ENCODE measurements at regions not wholly inside any gene's neighbourhood (a gene's known extent, or its start where the extent isn't known, plus 50 kb on each side); places are given as distances from the start of the nearest gene placed in this dataset.

DNA sequence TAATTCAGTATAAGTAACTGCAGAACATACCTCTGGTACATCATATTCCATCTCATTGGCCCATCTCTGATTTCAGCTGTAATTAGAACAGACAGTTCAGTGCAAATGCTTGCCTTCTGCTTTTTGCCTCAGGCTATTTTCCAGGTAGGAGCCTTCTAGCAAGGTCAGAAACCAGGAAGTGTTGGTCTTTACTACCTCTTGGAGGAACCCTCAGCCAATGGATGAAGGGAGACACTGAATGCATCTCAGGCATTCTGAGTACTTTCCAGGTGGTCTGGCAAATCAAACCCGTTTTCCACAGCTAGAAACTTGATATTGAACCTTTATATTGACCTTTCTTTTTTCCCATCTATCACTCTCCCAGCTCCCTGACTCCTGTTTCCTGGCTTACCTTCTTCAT lies 348.5 kb upstream of the SOX2 start:
- no peaks in the 10 kb centered on the region for H3K36me3 Mint-ChIP-seq (ENCODE audit: low read depth)
- no peak overlapping the region for H3K27ac Mint-ChIP-seq
- POLR2A ChIA-PET: no interaction called here
- peaks cover 3% of the 10 kb centered on the region for H3K9me3 Mint-ChIP-seq
- no peaks in the 10 kb centered on the region for H3K4me1 Mint-ChIP-seq
- H3K4me3 Mint-ChIP-seq: no peak overlapping the region
- DNase-seq: no peak
- no peaks in the 10 kb centered on the region for H3K27me3 Mint-ChIP-seq
- CTCF ChIA-PET: no interaction called here

DNA sequence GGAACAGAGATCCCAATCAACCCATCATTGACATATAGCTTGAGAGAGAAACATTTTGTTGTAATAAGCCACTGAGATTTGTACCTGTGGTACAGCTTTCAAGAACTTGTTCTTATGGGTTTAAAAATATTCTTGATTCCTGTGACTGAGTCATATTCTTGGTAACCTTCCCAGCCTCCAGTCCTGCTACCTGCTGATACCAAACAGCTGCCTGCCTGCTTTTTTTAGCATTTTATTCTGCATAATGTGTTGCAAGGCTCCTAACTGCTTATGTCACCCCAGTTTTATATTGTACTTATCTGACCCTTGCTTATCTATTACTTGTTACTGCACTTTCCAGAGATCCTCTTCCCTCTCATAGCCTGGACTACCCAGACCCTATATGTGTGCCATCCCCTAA lies 349.3 kb upstream of the SOX2 start:
- Mint-ChIP-seq H3K27ac (no peak overlapping the region), H3K36me3 (ENCODE audit: low read depth) (no peaks in the 10 kb centered on the region), H3K9me3 (peaks cover 3% of the 10 kb centered on the region), H3K4me1 (no peaks in the 10 kb centered on the region), H3K27me3 (no peaks in the 10 kb centered on the region), H3K4me3 (no peak overlapping the region)
- no peak for DNase-seq
- ChIA-PET POLR2A (no interaction called here), CTCF (no interaction called here)

DNA sequence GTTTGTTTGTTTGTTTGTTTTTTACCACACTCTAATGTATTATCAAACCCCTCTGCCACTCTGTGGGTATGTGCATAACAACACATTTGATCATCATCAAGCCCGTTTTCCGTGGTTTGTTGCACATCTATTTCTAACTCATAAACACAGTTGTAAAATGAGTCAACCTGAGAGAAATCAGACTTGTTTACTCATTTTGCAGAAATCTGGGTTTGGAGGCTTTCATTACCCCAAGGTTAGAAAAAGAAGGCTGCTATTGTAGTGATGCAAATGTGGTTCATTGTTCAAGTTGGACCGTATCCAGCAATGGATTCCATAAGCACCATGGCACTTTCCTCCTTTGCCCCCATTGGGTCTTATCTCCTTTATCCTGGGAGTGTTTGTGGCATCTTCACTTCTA lies 353.2 kb upstream of the SOX2 start:
- CTCF ChIA-PET: no interaction called here
- Mint-ChIP-seq H3K9me3 (peaks cover 3% of the 10 kb centered on the region), H3K27ac (no peak overlapping the region), H3K36me3 (ENCODE audit: low read depth) (no peaks in the 10 kb centered on the region), H3K4me1 (no peaks in the 10 kb centered on the region), H3K4me3 (no peak overlapping the region), H3K27me3 (no peaks in the 10 kb centered on the region)
- DNase-seq: no peak
- POLR2A ChIA-PET: no interaction called here

DNA sequence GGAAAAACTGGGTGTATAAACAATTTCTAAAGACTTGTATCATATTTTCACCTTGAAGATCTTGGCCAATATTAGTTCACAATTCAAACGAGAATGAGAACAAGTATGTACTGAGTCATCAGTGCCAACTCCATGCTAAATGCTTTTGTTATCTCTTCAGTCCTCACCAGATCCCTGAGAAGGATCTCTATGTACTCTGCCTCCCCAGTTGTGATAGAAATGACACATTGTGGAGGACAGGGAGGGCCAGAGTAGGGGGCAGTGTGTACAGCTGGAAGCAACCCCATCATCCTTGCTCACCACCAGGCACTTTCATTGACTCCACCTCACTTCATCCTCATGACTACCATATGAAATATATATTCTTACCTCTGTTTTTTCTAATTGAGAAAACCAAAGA lies 353.7 kb upstream of the SOX2 start:
- Mint-ChIP-seq H3K9me3 (peaks cover 3% of the 10 kb centered on the region), H3K27me3 (no peaks in the 10 kb centered on the region), H3K36me3 (ENCODE audit: low read depth) (no peaks in the 10 kb centered on the region), H3K4me3 (no peak overlapping the region), H3K27ac (no peak overlapping the region), H3K4me1 (no peaks in the 10 kb centered on the region)
- ChIA-PET POLR2A (no interaction called here), CTCF (no interaction called here)
- DNase-seq: no peak

DNA sequence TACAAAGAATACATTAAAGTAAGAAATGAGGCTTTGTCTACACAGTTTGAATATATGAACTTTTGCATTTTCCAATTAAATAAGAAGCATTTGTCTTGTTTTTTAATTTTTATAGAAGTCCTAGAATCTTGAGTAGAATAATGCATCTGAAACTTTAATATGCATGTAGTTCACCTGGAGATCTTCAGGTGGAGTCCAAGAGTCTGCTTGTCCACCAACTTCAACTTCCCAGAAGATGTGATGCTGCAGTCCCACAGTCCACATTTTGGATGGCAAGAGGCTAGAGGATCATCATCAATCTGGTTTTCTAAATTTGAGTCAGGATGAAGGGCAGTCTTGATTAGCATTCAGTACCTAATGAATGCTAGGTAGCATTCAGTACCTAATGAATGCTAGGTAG lies 357.6 kb upstream of the SOX2 start:
- no peaks in the 10 kb centered on the region for H3K9me3 Mint-ChIP-seq
- no peaks in the 10 kb centered on the region for H3K27me3 Mint-ChIP-seq
- no peaks in the 10 kb centered on the region for H3K36me3 Mint-ChIP-seq (ENCODE audit: low read depth)
- POLR2A ChIA-PET: no interaction called here
- no peaks in the 10 kb centered on the region for H3K4me1 Mint-ChIP-seq
- no peak for DNase-seq
- no peak overlapping the region for H3K27ac Mint-ChIP-seq
- CTCF ChIA-PET: no interaction called here
- no peak overlapping the region for H3K4me3 Mint-ChIP-seq

DNA sequence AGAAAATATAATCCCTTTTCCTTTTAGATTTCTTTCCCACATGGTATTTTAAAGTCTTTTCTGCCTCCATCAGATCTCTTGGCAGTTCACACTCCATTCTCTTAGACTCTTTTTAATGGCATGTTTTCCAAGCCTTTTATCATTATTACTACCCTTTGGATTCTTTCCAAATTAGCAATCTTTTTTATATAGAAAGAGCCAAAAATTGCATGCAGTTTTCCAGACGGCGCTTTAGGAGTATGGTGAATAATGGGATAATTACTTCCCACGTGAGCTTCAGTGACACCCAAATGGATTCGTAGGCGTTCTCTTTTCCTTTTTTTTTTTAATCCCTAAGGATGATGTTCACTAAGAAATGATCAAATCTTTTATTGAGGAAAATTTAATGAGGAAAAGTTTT lies 354.8 kb upstream of the DNAJC19 start:
- Mint-ChIP-seq H3K36me3 (ENCODE audit: low read depth) (no peaks in the 10 kb centered on the region), H3K27ac (no peak overlapping the region)

DNA sequence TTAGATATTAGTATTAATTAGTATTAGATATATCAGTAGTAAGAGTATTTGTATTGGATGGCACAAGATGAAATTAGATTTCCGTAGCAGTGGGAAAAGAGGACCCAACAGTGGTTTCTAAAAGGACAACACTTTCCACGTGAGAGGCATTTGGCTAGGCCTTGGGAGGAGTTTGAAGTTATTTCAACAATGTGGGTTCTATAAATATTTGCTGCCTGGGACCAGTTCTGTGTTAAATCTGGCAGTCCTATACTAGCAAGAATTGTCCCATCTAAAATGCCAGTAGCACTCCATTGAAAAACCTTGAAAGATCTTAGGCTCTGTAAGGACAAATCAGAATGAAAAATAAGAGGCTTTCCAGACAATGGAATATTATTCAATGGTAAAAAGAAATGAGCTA lies 347.1 kb upstream of the DNAJC19 start:
- H3K4me3 Mint-ChIP-seq: no peak overlapping the region
- POLR2A ChIA-PET: no interaction called here
- DNase-seq: no peak
- H3K36me3 Mint-ChIP-seq (ENCODE audit: low read depth): no peaks in the 10 kb centered on the region
- H3K27ac Mint-ChIP-seq: no peak overlapping the region
- peaks cover 3% of the 10 kb centered on the region for H3K9me3 Mint-ChIP-seq
- CTCF ChIA-PET: no interaction called here
- H3K27me3 Mint-ChIP-seq: no peaks in the 10 kb centered on the region
- H3K4me1 Mint-ChIP-seq: no peaks in the 10 kb centered on the region

More for the DNA sequence above, 354.8 kb upstream of the DNAJC19 start:
- no peaks in the 10 kb centered on the region for H3K4me1 Mint-ChIP-seq
- H3K9me3 Mint-ChIP-seq: peaks cover 5% of the 10 kb centered on the region
- ChIA-PET POLR2A (no interaction called here), CTCF (no interaction called here)
- no peak for DNase-seq
- no peak overlapping the region for H3K4me3 Mint-ChIP-seq
- H3K27me3 Mint-ChIP-seq: no peaks in the 10 kb centered on the region

DNA sequence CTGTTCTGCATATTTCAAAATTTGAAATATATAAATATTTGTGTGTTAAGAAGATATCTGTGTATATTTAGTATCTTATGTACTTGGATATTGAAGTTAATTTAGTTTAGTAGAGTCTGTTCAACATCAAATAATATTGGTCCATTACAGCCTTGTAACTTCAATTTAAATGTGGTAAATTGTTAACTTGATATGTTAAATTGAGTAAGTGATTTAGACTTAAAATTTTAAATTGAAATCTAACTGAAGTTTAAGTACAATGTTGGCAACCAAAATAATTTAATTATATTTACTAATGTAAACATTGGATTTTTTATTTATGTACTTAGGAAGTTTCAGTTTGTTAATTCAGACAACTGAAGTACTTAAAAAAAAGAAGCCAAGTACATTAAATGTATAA lies 343.9 kb upstream of the DNAJC19 start:
- Mint-ChIP-seq H3K27ac (no peak overlapping the region), H3K36me3 (ENCODE audit: low read depth) (no peaks in the 10 kb centered on the region), H3K4me1 (no peaks in the 10 kb centered on the region), H3K4me3 (no peak overlapping the region), H3K27me3 (no peaks in the 10 kb centered on the region), H3K9me3 (no peaks in the 10 kb centered on the region)
- CTCF ChIA-PET: no interaction called here
- DNase-seq: no peak
- POLR2A ChIA-PET: no interaction called here

DNA sequence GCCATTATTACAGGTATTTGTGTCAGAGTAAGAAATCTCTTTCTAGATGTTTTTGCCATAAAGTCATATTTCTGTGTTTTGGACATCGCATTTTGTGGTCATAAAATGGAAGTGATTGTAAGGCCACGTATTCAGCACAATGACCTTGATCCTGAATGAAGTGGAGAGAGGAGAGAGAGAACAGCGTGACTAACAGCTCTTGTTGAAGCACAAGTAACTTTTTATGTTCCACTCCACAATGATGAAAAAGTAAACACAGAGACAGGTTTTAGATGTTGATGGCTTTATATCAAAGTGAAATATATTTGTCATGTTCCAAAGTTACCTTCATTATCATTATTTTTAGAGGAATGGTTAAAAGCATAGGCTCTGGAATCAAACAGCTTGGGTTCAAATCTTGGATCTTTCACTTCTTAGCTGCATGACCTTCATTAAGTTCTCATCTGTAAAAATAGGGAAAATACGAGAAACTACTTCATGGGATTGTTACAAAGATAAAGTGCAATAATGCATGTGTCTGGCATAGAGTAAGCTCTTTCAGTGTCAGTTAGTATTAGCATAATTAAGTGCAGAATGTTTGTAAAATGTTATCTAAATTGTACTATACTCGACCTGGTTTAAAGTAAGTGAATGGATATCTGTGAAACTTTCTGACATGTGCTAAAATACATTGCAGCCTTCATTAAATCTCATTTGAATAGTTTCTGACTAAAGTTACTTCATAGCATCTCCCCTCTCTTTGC lies 341.5 kb upstream of the DNAJC19 start:
- CTCF ChIA-PET: no interaction called here
- H3K9me3 Mint-ChIP-seq: no peaks in the 10 kb centered on the region
- H3K27ac Mint-ChIP-seq: no peak overlapping the region
- no peaks in the 10 kb centered on the region for H3K4me1 Mint-ChIP-seq
- H3K36me3 Mint-ChIP-seq (ENCODE audit: low read depth): no peaks in the 10 kb centered on the region
- H3K27me3 Mint-ChIP-seq: no peaks in the 10 kb centered on the region
- POLR2A ChIA-PET: no interaction called here
- no peak for DNase-seq
- H3K4me3 Mint-ChIP-seq: no peak overlapping the region

DNA sequence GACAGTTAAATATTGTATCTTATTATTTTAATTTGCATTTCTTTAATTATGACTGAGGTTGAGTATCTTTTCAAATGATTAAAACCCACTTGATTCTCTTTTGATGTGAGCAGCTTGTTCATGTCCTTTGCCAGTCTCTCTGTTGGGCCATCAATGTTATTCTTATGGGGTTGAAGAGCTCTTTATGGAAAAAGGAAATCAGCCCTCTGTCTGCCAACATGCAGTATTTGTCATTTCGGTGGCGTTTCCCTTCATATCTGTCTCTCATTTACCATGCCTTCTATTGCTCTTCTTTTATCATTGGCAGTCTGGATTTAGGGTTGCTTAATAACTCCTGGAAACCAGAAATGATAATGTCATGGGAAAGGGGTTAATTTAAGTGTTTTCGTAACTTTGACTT lies 340.7 kb upstream of the DNAJC19 start:
- no peaks in the 10 kb centered on the region for H3K4me1 Mint-ChIP-seq
- ChIA-PET POLR2A (no interaction called here), CTCF (no interaction called here)
- no peak overlapping the region for H3K27ac Mint-ChIP-seq
- H3K36me3 Mint-ChIP-seq (ENCODE audit: low read depth): no peaks in the 10 kb centered on the region
- H3K4me3 Mint-ChIP-seq: no peak overlapping the region
- no peaks in the 10 kb centered on the region for H3K27me3 Mint-ChIP-seq
- no peak for DNase-seq
- no peaks in the 10 kb centered on the region for H3K9me3 Mint-ChIP-seq

DNA sequence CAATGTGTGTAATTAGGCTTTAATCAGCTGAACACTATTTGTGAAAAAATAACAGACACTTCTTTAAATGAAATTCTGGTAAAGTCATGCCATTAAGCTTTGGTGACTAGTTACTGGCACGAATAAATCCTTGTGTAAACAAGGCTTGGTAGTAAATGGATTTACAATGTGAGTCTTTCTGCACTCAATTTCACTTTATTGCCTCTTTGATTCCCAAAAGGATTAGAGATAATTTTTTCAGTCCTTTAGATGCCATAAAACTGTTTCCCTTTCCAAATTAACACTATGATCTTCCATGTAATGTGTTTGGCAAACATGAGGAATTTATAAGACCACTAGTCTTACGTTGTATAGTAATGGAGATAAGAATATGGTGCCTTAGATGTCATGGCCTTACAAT lies 339.5 kb upstream of the DNAJC19 start:
- H3K36me3 Mint-ChIP-seq (ENCODE audit: low read depth): no peaks in the 10 kb centered on the region
- H3K9me3 Mint-ChIP-seq: no peaks in the 10 kb centered on the region
- no peaks in the 10 kb centered on the region for H3K4me1 Mint-ChIP-seq
- ChIA-PET CTCF (interaction anchor here (1.3 kb wide), 1 partner anchor 1354 kb away, joined by 3 read pairs; no protein-coding TSS in a partner anchor), POLR2A (no interaction called here)
- no peak for DNase-seq
- H3K27ac Mint-ChIP-seq: no peak overlapping the region
- no peak overlapping the region for H3K4me3 Mint-ChIP-seq
- no peaks in the 10 kb centered on the region for H3K27me3 Mint-ChIP-seq

DNA sequence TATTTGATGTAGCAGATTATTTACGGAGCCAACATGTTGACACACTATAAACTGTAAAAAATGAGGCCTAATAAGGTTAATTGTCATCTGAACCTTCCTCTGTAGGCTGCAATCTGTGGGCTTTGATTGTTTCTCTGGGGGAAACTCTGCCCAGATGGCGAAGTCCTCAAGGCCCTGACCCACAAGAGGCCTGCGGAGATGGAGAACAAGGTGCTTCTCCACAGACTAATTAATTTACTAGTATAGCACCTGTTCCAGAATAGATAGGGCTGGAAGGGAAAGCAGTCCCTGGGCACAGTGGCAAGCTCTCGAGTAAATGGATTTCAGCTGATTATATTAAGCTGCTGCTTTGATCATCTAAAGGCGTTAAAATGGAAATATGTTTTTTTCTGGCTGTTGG lies 338.8 kb upstream of the DNAJC19 start:
- no peak for DNase-seq
- CTCF ChIA-PET: interaction anchor here (1.3 to 1.6 kb wide), 2 partner anchors 372 to 1355 kb away, joined by 3 to 4 read pairs; no protein-coding TSS in a partner anchor
- no peak overlapping the region for H3K4me3 Mint-ChIP-seq

DNA sequence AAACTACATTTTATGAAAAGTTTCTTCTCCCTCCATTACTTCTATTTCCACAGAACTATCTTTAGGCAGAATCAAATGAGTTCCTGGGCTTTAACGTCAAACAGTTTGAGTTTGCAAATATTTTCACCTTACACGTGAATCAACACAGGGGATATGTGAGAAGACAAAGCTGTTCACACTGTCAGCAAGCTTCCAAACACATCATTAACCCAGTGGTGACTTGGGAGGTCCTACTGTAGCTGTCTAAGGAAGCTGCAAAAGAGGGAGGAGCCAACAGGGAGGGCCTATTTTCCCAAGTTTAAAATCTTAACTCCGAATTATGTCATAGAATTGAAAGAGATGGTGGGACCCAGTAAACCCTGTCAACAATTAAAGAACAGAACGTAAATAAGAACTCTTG lies 337.8 kb upstream of the DNAJC19 start:
- Mint-ChIP-seq H3K27ac (no peak overlapping the region), H3K4me1 (no peaks in the 10 kb centered on the region), H3K4me3 (no peak overlapping the region), H3K27me3 (no peaks in the 10 kb centered on the region), H3K36me3 (ENCODE audit: low read depth) (no peaks in the 10 kb centered on the region), H3K9me3 (no peaks in the 10 kb centered on the region)
- CTCF ChIA-PET: interaction anchor here (1.1 to 1.6 kb wide), 3 partner anchors 11 to 375 kb away, joined by 4 to 5 read pairs (median 4); no protein-coding TSS in a partner anchor
- POLR2A ChIA-PET: no interaction called here
- no peak for DNase-seq

More for the DNA sequence above, 338.8 kb upstream of the DNAJC19 start:
- H3K27ac Mint-ChIP-seq: no peak overlapping the region
- H3K36me3 Mint-ChIP-seq (ENCODE audit: low read depth): no peaks in the 10 kb centered on the region
- H3K9me3 Mint-ChIP-seq: no peaks in the 10 kb centered on the region
- H3K27me3 Mint-ChIP-seq: no peaks in the 10 kb centered on the region
- POLR2A ChIA-PET: no interaction called here
- no peaks in the 10 kb centered on the region for H3K4me1 Mint-ChIP-seq

DNA sequence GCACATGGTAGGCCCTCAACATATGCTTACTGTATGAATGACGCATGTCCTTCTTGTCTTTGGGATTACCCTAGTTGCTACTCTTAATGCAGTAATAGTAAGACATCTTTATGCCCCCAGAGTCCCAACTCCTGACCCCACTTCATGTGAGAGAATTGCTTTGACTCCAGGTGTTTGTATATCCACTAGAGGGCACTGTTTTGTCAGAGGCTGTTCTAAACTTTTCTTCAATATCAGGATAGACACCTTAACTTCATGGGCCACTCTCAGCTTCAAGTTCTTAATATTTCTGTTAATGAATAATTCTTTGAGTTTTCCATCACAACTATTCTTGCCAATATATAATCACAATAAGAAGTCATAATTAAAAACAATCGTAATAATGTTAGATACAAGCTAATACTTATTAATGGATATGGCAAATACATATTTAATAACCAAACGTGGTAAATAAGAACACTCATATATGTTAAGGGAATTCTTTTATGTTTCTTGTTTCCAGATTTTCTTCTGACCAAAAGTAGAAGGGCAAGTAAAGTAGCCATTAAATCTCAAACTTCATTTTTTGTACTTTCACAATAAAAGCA lies 337.2 kb upstream of the DNAJC19 start:
- no peak overlapping the region for H3K27ac Mint-ChIP-seq
- H3K9me3 Mint-ChIP-seq: no peaks in the 10 kb centered on the region
- H3K27me3 Mint-ChIP-seq: no peaks in the 10 kb centered on the region
- CTCF ChIA-PET: interaction anchor here (1.1 to 1.6 kb wide), 4 partner anchors 11 to 375 kb away, joined by 4 to 5 read pairs (median 4); no protein-coding TSS in a partner anchor
- no peaks in the 10 kb centered on the region for H3K4me1 Mint-ChIP-seq
- POLR2A ChIA-PET: no interaction called here
- H3K36me3 Mint-ChIP-seq (ENCODE audit: low read depth): no peaks in the 10 kb centered on the region
- DNase-seq: no peak
- no peak overlapping the region for H3K4me3 Mint-ChIP-seq

Measured in activated CD4-positive, alpha-beta memory T cell treated with anti-CD3 and anti-CD28 coated beads, Interleukin-2, amount 10 ng/mL, durations not matched to agents 7 days and 5 days (primary cell).